ENCODE measurements at regions not wholly inside any gene's neighbourhood (a gene's known extent, or its start where the extent isn't known, plus 50 kb on each side); places are given as distances from the start of the nearest gene placed in this dataset.
"Not testable (repeated sequence)": the region's sequence is repeated elsewhere in the genome, so short reads cannot be mapped to it uniquely, and the experiment has no call there.

DNA sequence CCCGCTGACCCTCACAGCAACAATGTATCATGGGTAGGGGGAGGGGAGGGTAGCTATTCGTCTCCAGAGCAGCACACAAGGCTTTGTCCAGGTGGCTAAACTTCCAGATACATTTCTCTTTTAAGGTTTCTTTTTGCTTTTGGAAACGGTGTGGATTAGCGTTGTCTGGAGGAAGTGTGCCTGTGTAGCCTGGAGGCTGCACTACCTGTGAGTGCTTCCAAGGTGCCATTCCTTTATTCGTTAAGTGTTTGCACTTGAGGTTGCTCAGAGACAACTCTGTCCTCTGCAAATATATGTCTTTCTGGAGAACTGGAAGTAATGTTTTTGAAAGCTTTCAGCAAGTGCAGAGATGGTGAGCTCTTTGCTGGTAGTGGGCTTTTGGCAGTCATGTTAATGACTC is 53.1 kb downstream of the HSFY1 start:
- CTCF ChIA-PET, DNase-seq, H3K9me3 Mint-ChIP-seq, H3K36me3 Mint-ChIP-seq, H3K4me1 Mint-ChIP-seq, H3K27me3 Mint-ChIP-seq, H3K4me3 Mint-ChIP-seq, H3K27ac Mint-ChIP-seq: not testable (repeated sequence)

DNA sequence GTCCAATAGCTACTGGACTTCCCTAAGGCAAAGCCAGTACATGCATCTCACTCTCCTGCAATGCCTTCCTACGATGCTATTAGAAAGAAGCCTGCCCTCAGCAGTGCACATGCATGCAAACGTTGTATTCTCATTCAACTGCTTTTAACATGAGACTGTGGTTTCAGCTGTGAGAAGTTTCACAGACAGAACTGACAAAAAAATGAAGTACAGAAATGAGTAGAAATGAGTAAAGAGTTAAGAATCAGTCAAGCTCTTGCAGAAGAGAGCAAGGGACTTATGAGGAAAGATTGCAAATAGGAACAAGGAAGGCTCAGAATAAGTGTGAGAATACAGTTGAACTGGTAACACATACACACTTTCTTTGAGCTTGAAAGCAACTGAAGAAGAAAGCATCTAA is 54.8 kb downstream of the HSFY1 start:
- H3K27ac Mint-ChIP-seq, H3K4me3 Mint-ChIP-seq, DNase-seq, H3K36me3 Mint-ChIP-seq, H3K9me3 Mint-ChIP-seq, H3K27me3 Mint-ChIP-seq, H3K4me1 Mint-ChIP-seq, CTCF ChIA-PET: not testable (repeated sequence)

DNA sequence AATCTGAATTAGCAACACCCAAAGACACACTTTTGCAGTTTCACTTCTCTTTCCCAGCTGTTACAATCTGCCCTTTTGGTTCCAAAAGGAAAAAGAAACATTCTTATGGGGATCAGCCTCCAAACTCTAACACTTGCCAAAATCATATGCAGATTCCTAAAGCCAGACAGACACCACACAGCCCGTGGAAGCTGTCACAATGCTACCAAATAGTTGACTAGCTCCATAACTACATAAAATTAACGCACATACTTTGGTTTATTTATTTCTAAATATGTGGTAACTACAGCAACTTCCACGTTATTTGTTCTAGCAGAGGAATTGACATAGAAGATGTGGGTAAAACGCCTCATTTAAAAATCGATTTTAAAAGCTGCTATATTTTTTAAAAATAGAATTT is 59.7 kb downstream of the HSFY1 start:
- H3K27ac Mint-ChIP-seq, H3K27me3 Mint-ChIP-seq, H3K4me3 Mint-ChIP-seq, CTCF ChIA-PET, H3K36me3 Mint-ChIP-seq, DNase-seq, H3K4me1 Mint-ChIP-seq, H3K9me3 Mint-ChIP-seq: not testable (repeated sequence)

DNA sequence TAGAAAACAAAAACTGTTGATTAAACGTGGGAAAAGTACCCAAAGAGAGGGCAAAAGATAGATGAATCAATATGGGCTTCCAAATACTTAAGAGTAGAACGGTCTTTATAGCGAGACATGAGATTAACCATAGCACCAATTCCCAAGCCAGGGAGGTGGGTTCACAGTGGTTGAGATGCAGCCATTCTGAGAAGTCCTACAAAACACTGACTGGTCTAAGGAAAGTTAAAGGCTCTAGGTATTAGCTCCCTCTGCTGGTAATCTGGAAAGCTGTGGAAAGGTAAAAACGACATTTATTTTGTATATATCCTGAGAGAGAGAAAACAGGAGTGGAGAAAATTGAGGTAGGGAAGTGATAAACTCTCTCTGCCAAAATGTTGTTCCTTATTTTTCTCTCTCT is 61.7 kb downstream of the HSFY1 start:
- H3K36me3 Mint-ChIP-seq: not testable (repeated sequence)

DNA sequence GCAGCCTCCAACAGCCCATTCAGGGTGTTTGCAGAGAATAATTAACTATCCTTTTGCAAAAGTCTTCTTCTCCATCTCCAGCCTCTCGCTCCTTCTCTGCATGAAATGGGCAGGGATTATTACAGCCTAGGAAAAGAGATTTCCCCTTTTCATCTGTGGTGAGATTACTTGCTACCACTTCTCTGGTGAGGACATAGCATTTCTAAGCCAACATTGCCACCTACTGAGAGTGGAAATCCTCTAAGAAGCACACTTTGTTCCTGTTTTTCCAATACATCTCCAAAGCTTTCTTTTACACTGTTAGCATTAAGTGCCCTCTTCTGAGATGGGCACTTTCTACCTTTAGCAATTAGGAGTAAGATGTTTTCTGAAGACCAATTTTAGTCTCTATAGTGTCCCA is 69.3 kb downstream of the HSFY1 start:
- H3K4me1 Mint-ChIP-seq, DNase-seq, CTCF ChIA-PET, H3K9me3 Mint-ChIP-seq, H3K36me3 Mint-ChIP-seq, H3K27me3 Mint-ChIP-seq, H3K4me3 Mint-ChIP-seq, H3K27ac Mint-ChIP-seq: not testable (repeated sequence)

More for the DNA sequence above, 61.7 kb downstream of the HSFY1 start:
- H3K4me3 Mint-ChIP-seq, H3K27ac Mint-ChIP-seq, CTCF ChIA-PET, DNase-seq, H3K9me3 Mint-ChIP-seq, H3K27me3 Mint-ChIP-seq, H3K4me1 Mint-ChIP-seq: not testable (repeated sequence)

DNA sequence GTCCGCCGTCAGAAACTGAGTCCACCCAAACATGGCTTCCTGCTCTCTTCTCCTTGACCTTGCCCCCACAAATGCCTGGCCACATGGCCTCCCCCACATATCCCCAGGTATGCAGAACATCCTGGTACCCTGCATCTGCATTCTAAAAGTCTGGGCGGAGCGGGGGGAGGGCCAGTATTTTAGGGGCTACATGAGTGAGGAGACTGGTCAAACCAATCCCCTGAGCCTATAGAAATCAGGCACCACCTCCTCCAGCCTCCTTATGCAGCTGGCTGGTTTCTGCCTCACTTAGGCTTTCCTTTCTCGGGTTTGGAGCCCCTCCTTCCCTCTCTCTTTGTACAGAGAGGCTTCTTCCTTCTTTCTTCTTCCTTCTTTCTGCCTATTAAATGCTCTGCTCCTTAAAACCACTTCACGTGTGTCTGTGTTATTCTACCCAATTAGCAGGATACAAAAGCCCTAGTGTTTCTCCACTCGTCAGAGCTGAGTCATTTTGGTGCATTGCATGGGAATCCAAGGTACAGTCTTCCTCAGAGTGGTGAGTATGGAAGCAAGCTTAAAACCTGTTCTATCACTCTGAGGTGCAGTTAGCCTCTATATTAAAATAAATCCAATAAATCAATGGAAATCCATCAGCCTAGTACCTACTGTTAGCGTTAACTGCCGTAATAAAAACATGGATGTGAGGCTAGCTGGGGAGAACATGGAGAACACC is 83.4 kb downstream of the HSFY1 start:
- DNase-seq, H3K9me3 Mint-ChIP-seq, H3K4me3 Mint-ChIP-seq, H3K4me1 Mint-ChIP-seq, CTCF ChIA-PET, H3K27me3 Mint-ChIP-seq, H3K36me3 Mint-ChIP-seq, H3K27ac Mint-ChIP-seq: not testable (repeated sequence)

DNA sequence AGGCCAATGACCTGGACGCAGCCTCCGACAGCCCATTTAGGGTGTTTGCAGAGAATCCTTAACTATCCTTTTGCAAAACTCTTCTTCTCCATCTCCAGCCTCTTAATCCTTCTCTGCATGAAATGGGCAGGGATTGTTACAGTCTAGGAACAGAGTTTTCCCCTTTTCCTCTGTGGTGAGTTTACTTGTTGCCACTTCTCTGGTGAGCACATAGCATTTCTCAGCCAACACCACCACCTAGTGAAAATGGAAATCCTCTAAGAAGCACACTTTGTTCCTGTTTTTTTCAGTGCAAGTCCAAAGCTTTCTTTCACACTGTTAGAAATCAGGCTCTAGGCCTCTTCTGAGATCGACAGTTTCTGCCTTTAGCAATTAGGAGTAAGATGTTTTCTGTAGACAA is 84.1 kb downstream of the HSFY1 start:
- H3K4me1 Mint-ChIP-seq, DNase-seq, H3K9me3 Mint-ChIP-seq, H3K4me3 Mint-ChIP-seq, H3K36me3 Mint-ChIP-seq, H3K27me3 Mint-ChIP-seq, H3K27ac Mint-ChIP-seq, CTCF ChIA-PET: not testable (repeated sequence)

DNA sequence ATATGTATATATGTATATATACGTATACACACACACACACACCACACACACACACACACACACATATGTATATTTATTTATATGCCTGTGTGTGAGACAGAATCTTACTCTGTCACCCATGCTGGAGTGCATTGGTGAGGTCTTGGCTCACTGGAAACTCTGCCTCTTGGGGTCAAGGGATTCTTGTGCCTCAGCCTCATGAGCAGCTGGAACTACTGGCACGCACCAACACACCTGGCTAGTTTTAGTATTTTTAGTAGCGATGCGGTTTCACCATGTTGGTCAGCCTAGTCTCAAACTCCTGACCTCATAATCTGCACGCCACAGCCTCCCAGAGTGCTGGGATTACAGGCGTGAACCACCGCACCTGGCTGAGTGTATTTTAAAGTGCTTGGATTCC is 85.1 kb downstream of the HSFY1 start:
- H3K4me1 Mint-ChIP-seq, H3K9me3 Mint-ChIP-seq, H3K4me3 Mint-ChIP-seq, CTCF ChIA-PET, H3K36me3 Mint-ChIP-seq, DNase-seq, H3K27me3 Mint-ChIP-seq, H3K27ac Mint-ChIP-seq: not testable (repeated sequence)

DNA sequence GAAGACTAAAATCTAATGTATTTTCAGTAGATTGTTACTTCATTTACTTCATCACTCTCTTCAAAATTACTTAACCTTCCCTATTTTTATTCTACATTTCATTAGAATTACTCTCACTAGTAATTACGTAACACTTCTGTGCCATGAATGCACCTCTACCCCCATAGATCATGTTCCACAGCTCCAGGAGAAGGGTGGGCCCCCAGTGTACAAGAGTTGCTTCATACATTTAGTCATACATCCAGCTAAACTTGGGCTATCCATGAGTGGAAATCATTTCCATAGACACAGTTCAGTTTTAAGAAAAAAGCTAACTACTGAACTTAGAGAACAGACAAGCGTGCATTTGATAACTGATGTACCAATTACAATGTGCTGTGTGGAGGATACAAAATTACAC is 104.2 kb downstream of the HSFY1 start:
- Mint-ChIP-seq H3K4me1 (no peaks in the 10 kb centered on the region), H3K27me3 (no peaks in the 10 kb centered on the region), H3K27ac (no peak overlapping the region), H3K9me3 (no peaks in the 10 kb centered on the region), H3K36me3 (no peaks in the 10 kb centered on the region), H3K4me3 (no peak overlapping the region)
- DNase-seq: no peak
- CTCF ChIA-PET: no interaction called here

DNA sequence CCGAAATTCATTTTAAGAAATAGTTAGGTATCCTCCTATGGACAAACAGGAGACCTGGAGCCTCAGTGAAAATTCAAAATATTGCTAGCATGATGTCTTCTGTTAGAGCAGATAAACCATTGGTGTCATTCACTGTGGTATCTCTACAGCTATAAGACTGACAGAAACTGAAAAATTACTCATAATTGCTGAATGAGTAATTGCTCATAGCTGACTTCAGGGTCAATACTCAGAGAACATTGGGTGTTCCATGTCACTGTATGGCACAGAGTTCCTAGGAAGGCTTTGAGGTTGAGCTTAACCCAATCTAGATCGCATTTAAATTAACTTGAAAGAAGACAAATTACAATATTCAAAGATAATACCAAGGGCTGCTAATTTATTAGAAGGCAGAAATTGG is 109.0 kb downstream of the HSFY2 start:
- no peak overlapping the region for H3K27ac Mint-ChIP-seq
- no peaks in the 10 kb centered on the region for H3K4me1 Mint-ChIP-seq
- H3K4me3 Mint-ChIP-seq: no peak overlapping the region
- DNase-seq: no peak
- H3K36me3 Mint-ChIP-seq: no peaks in the 10 kb centered on the region
- CTCF ChIA-PET: no interaction called here
- H3K9me3 Mint-ChIP-seq: no peaks in the 10 kb centered on the region
- H3K27me3 Mint-ChIP-seq: no peaks in the 10 kb centered on the region

DNA sequence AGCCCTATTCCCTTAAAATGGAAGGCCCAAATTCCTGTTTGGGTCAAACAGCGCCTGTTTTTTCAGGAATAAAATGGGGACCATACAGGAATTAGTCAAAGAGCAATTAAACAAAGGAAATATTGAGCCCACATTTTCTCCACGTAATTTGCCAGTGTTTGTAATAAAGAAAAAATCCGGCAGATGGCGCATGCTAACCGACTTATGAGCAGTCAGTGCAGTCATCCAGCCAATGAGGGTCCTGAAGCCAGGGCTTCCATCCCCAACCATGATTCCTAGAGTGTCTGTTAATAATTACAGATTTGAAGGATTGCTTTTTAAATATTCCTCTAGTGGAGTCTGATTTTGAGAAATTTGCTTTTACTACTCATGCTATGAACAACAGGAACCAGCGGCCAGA is 103.7 kb downstream of the HSFY2 start:
- DNase-seq: peak; percentile 20
- Mint-ChIP-seq H3K4me3 (no peak overlapping the region), H3K9me3 (no peaks in the 10 kb centered on the region), H3K27ac (no peak overlapping the region), H3K27me3 (no peaks in the 10 kb centered on the region), H3K4me1 (no peaks in the 10 kb centered on the region), H3K36me3 (no peaks in the 10 kb centered on the region)
- CTCF ChIA-PET: no interaction called here

DNA sequence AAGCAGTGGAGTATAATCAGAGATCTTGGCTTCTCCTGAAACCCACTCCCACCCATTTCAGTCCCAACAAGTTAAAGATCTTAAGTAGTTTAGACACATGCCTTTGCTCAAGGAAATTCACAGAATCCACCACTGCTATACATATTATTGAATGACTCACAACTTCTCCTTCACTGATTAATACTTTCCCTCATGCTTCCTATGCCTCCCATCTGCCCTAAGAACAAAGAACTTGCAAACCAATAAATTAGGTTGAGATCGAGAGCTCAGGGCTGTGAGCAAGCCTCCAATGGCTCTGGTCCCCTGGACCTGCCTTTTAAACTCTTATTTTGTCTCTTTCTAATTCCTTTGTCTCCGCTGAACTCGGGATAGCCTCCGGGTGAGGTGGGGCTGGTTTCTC is 101.6 kb downstream of the HSFY2 start:
- no peak for DNase-seq
- CTCF ChIA-PET: no interaction called here
- H3K27ac Mint-ChIP-seq: no peak overlapping the region

DNA sequence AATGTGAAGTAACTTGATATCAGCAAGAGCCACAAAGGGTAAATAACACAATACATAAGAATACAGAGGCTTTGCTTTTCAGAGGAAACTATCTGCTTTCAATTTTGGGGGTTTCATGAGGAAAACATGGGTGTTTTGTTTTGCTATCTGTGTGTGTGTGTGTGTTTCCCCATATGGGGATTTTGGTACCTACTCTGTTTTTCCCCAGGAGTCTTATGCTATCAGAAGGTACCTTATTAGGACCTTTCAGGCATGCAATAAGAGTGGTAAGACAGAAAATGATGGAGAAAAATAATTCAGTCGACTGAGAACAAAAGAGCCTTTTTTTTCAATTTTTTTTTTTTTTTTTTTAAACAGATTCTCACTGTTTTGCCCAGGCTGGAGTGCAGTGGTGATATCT is 87.5 kb downstream of the HSFY2 start:
- H3K4me3 Mint-ChIP-seq, DNase-seq, H3K27me3 Mint-ChIP-seq, CTCF ChIA-PET, H3K36me3 Mint-ChIP-seq, H3K9me3 Mint-ChIP-seq, H3K4me1 Mint-ChIP-seq, H3K27ac Mint-ChIP-seq: not testable (repeated sequence)

More for the DNA sequence above, 101.6 kb downstream of the HSFY2 start:
- Mint-ChIP-seq H3K27me3 (no peaks in the 10 kb centered on the region), H3K36me3 (no peaks in the 10 kb centered on the region), H3K4me3 (no peak overlapping the region), H3K4me1 (no peaks in the 10 kb centered on the region), H3K9me3 (no peaks in the 10 kb centered on the region)

DNA sequence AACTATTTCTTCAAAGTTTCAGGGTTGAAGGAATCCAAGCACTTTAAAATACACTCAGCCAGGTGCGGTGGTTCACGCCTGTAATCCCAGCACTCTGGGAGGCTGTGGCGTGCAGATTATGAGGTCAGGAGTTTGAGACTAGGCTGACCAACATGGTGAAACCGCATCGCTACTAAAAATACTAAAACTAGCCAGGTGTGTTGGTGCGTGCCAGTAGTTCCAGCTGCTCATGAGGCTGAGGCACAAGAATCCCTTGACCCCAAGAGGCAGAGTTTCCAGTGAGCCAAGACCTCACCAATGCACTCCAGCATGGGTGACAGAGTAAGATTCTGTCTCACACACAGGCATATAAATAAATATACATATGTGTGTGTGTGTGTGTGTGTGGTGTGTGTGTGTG is 85.2 kb downstream of the HSFY2 start:
- H3K27ac Mint-ChIP-seq, H3K4me1 Mint-ChIP-seq, DNase-seq, H3K27me3 Mint-ChIP-seq, H3K36me3 Mint-ChIP-seq, CTCF ChIA-PET, H3K9me3 Mint-ChIP-seq, H3K4me3 Mint-ChIP-seq: not testable (repeated sequence)

DNA sequence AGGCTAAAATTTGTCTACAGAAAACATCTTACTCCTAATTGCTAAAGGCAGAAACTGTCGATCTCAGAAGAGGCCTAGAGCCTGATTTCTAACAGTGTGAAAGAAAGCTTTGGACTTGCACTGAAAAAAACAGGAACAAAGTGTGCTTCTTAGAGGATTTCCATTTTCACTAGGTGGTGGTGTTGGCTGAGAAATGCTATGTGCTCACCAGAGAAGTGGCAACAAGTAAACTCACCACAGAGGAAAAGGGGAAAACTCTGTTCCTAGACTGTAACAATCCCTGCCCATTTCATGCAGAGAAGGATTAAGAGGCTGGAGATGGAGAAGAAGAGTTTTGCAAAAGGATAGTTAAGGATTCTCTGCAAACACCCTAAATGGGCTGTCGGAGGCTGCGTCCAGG is 84.1 kb downstream of the HSFY2 start:
- H3K4me1 Mint-ChIP-seq, H3K9me3 Mint-ChIP-seq, H3K36me3 Mint-ChIP-seq, H3K27ac Mint-ChIP-seq, H3K27me3 Mint-ChIP-seq, H3K4me3 Mint-ChIP-seq, CTCF ChIA-PET, DNase-seq: not testable (repeated sequence)

DNA sequence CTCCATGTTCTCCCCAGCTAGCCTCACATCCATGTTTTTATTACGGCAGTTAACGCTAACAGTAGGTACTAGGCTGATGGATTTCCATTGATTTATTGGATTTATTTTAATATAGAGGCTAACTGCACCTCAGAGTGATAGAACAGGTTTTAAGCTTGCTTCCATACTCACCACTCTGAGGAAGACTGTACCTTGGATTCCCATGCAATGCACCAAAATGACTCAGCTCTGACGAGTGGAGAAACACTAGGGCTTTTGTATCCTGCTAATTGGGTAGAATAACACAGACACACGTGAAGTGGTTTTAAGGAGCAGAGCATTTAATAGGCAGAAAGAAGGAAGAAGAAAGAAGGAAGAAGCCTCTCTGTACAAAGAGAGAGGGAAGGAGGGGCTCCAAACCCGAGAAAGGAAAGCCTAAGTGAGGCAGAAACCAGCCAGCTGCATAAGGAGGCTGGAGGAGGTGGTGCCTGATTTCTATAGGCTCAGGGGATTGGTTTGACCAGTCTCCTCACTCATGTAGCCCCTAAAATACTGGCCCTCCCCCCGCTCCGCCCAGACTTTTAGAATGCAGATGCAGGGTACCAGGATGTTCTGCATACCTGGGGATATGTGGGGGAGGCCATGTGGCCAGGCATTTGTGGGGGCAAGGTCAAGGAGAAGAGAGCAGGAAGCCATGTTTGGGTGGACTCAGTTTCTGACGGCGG is 83.5 kb downstream of the HSFY2 start:
- H3K9me3 Mint-ChIP-seq, CTCF ChIA-PET: not testable (repeated sequence)

More for the DNA sequence above, 83.5 kb downstream of the HSFY2 start:
- H3K4me3 Mint-ChIP-seq, H3K4me1 Mint-ChIP-seq, H3K36me3 Mint-ChIP-seq, H3K27ac Mint-ChIP-seq, H3K27me3 Mint-ChIP-seq, DNase-seq: not testable (repeated sequence)

Data from activated naive CD4-positive, alpha-beta T cell treated with anti-CD3 and anti-CD28 coated beads, Interleukin-2, amount 10 ng/mL, durations not matched to agents 7 days and 5 days (primary cell).